ENCODE measurements at regions not wholly inside any gene's neighbourhood (a gene's known extent, or its start where the extent isn't known, plus 50 kb on each side); places are given as distances from the start of the nearest gene placed in this dataset.

GRCh38 chr6:2387445-2387844 is 142.0 kb upstream of the GMDS start:
- no peak overlapping the region for H3K27ac ChIP-seq
- no peak for DNase-seq (ENCODE audit: low spot score)
- H3K4me3 ChIP-seq: no peak overlapping the region
- no peak for TF ChIP-seq CTCF (IDR thresholded peaks at IDR 0.05)

- Histone ChIP-seq H3K4me3 (no peak overlapping the region), H3K27ac (no peak overlapping the region)
- no peak for DNase-seq (ENCODE audit: low spot score)
- no peak for TF ChIP-seq CTCF (IDR thresholded peaks at IDR 0.05)
Observed at GRCh38 chr6:2385471-2385983, 140.1 kb upstream of the GMDS start.

- TF ChIP-seq CTCF (IDR thresholded peaks at IDR 0.05): no peak
- H3K27ac ChIP-seq: no peak overlapping the region
Observed at GRCh38 chr6:2384528-2384927, 139.1 kb upstream of the GMDS start.

DNA sequence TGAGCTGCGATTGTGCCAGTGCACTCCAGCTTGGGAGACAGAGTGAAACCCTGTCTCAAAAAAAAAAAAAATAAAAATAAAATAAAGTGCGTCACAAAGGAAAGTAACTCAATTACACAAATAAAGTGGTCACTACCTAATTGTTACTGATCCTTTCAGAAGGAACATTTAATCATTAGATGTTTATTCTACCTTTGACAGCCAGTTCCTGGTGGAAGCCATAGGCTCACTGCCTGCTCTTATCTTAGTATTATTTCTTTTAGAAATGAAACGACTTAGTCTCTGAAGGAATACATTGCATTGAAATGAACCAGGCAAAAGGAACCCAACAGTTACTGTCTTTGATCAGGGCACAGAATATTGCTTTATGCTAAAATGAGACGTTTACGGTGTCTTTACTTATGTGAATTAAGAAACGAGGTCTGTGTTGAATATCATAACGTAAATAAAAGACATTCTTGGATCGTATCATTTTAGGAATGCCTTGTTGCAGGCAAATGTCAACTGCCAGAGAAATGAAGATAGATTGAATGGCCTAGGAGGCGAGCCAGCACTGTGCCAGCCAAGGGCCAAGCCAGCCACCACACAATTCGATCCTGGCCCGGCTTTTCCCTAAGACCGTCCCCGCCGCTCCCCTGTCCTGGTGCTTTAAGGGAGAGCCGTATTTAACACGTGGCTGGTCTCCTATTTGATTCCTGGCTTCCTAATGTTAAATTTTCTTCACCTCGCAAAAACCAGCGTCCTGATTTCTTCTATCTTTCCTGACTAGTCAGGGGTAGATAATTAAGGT is 136.7 kb upstream of the GMDS start:
- DNase-seq (ENCODE audit: low spot score): no peak
- H3K4me3 ChIP-seq: peak overlapping the region; percentile 62

More at GRCh38 chr6:2384528-2384927, 139.1 kb upstream of the GMDS start:
- H3K4me3 ChIP-seq: no peak overlapping the region
- DNase-seq (ENCODE audit: low spot score): no peak

DNA sequence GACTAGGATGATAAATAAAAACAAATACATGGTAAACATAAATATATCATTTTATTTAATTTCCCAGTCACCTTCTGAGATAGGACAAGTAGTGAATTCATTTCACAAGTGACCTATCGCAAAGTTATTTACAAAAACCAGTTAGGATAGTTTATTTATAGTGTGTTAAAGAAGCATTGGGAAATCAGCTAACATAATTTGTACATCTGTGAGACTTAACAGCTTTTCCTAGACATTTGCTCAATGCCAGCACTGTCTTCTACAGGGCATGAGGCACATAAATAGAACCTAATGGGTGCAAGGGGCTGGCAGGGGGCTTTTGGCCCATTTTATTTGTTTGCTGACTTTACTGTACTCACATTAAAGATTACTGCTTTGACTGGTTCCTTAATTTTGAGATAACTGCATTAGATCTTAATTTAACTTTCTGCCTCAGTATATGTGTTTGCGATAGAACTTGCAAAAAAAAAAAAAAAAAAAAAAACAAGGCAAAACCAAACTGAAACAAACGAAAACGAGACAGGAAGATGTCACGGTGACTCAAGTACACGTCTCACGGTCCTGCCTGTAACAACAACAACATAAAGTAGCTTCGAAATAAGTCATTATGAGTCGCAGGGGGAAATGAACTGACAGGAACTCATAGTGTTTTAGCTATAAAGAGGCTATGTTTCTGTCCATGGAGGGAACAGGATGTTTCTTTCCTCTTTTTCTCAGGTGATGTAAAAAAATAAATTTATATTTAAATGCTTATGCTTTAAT is 133.7 kb upstream of the GMDS start:
- no peak for DNase-seq (ENCODE audit: low spot score)
- no peak for TF ChIP-seq CTCF (IDR thresholded peaks at IDR 0.05)

More for the DNA sequence above, 136.7 kb upstream of the GMDS start:
- TF ChIP-seq CTCF (IDR thresholded peaks at IDR 0.05): no peak
- H3K27ac ChIP-seq: peak overlapping the region; percentile 58 to 75

DNA sequence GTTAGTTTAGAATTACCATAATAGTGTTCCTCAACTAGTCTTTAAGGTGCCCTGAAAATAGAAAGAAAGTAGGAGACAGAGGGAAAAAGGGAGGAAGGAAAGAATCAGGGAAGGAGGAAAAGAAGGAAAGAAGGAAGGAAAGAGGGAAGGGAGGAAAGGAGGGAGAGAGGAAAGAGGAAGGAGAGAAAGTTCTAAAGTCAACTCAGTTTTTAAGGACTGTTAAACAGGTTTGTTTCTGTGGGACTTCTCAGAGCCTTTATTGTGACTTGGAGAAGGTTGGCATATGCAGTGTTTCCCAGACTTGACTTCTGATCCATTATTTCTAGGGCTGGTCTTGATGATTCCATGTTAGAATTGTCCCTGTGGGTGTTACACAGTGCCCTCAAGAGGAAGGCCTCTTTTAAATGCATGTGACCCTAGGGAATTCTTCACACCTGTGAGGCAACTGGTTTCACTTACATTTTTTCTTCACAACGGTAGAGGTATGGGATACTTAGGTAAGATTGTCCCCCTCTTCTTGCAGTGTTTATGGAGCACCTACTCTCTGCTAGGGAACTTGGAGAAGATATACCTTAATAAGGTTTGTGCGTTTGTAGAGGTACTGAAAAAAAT is 132.7 kb upstream of the GMDS start:
- Histone ChIP-seq H3K4me3 (no peak overlapping the region), H3K27ac (peak overlapping the region in 1 of 2 donors; percentile 20)
- DNase-seq (ENCODE audit: low spot score): no peak
- no peak for TF ChIP-seq CTCF (IDR thresholded peaks at IDR 0.05)

More for the DNA sequence above, 133.7 kb upstream of the GMDS start:
- Histone ChIP-seq H3K4me3 (no peak overlapping the region), H3K27ac (no peak overlapping the region)

Data from coronary artery (tissue), 2 donors.